ENCODE measurements at regions not wholly inside any gene's neighbourhood (a gene's known extent, or its start where the extent isn't known, plus 50 kb on each side); places are given as distances from the start of the nearest gene placed in this dataset.

DNA sequence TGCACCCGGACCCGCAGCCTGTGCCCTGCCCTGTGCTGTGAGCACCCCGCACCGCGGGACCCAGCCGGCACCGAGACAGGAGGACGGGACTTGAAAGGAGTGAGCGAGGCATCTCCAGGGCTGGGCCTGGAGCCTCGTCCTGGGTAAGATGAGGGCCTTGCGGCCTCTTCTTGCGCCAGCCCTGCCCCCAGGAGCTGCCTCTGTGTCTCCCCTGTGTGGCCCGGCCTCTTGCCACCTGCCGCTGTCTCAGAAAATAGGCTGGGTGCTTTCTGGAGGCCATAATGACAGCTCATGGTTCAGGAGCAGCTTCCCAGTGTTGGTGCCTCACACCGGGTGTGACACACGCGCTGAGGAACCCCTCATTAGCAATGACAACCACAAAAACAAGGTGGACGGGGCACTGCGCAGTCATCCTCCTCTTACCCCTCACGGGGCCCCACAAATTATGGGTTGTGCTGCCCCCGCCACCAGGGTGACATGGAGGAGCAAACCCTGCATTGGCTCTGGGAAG is 161.5 kb upstream of the C1orf174 start:
- no peak for DNase-seq (ENCODE audit: low read depth, low spot score)
- Histone ChIP-seq H3K27me3 (ENCODE audit: control insufficient read depth in 2 of 2, insufficient read depth in 2 of 2, low read length in 2 of 2) (no peaks in the 10 kb centered on the region), H2AFZ (ENCODE audit: low read depth, low read length) (no peak overlapping the region), H3K9me1 (replicated peaks; ENCODE audit: control insufficient read depth, extremely low read depth, insufficient read depth, low read length) (no peaks in the 10 kb centered on the region), H4K20me1 (replicated peaks; ENCODE audit: control insufficient read depth, extremely low read depth, insufficient read depth, low read length) (no peaks in the 10 kb centered on the region), H3K4me1 (ENCODE audit: control insufficient read depth, extremely low read depth, insufficient read depth, low read length) (no peaks in the 10 kb centered on the region), H3K9me3 (replicated peaks; ENCODE audit: control insufficient read depth, insufficient read depth, low read length) (peaks cover 2% of the 10 kb centered on the region), H3K79me2 (ENCODE audit: control insufficient read depth, insufficient read depth, low read length) (no peaks in the 10 kb centered on the region), H3K36me3 (ENCODE audit: control insufficient read depth in 2 of 2, extremely low read depth in 1 of 2, insufficient read depth in 2 of 2, low read length in 2 of 2) (no peaks in the 10 kb centered on the region), H3K27ac (ENCODE audit: insufficient read depth, low read depth, low read length) (no peak overlapping the region), H3K4me2 (ENCODE audit: insufficient read depth, low read length) (no peak overlapping the region), H3K9ac (replicated peaks; ENCODE audit: extremely low read depth, insufficient read depth, low read length) (no peak overlapping the region), H3K4me3 (replicated peaks in 1 of 3; ENCODE audit: insufficient read depth in 1 of 3, low read depth in 1 of 3, low read length in 3 of 3) (no peak overlapping the region)
- intact Hi-C loops (cut with micrococcal nuclease) = no loop called here
- TF ChIP-seq POLR2A (IDR thresholded peaks at IDR 0.05; ENCODE audit: low read depth, low read length) (no peak), MAX (IDR thresholded peaks at IDR 0.05; ENCODE audit: insufficient read depth, insufficient read length) (no peak), CTCF (IDR thresholded peaks at IDR 0.05; ENCODE audit: extremely low read depth in 1 of 2, insufficient read depth in 1 of 2, low read depth in 1 of 2, low read length in 2 of 2) (no peak), GATA2 (IDR thresholded peaks at IDR 0.05; ENCODE audit: insufficient read depth, insufficient read length, low read depth, low read length) (no peak)
- dilution Hi-C loops (cut with MboI; ENCODE audit: extremely low pct_ligation_motif_present, low sequenced_read_pairs) = no loop called here
- POLR2A ChIA-PET = no interaction called here
- FAIRE-seq = no peak
- no TSS peak for BruUV-seq (replicated peaks)
- CTCF ChIA-PET = no interaction called here

DNA sequence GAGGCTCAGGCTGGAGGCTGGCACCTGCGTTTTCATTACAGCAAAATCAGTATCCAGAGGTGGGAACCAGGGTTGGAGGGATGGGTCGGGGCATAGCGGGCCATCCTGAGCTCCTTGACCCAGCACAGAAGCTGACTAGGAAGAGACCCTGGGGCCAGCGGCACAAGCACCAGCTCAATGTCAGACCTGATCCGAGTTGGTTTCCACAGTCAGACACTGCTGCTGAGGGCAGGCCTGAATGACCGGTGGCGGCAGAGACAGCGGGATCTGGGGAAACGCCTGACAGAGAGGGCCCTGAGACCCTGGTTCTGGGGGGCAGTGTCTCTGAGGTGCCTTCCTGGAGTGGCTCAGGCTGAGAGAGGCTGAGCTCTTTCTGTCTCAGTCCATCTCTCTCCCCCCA is 162.0 kb upstream of the C1orf174 start:
- intact Hi-C loops (cut with micrococcal nuclease) (no loop called here), dilution Hi-C loops (cut with MboI; ENCODE audit: extremely low pct_ligation_motif_present, low sequenced_read_pairs) (no loop called here)
- POLR2A ChIA-PET = no interaction called here
- Histone ChIP-seq H3K27me3 (ENCODE audit: control insufficient read depth in 2 of 2, insufficient read depth in 2 of 2, low read length in 2 of 2) (no peaks in the 10 kb centered on the region), H3K9me1 (replicated peaks; ENCODE audit: control insufficient read depth, extremely low read depth, insufficient read depth, low read length) (no peaks in the 10 kb centered on the region), H3K4me2 (ENCODE audit: insufficient read depth, low read length) (no peak overlapping the region), H3K27ac (ENCODE audit: insufficient read depth, low read depth, low read length) (no peak overlapping the region), H3K4me3 (replicated peaks in 1 of 3; ENCODE audit: insufficient read depth in 1 of 3, low read depth in 1 of 3, low read length in 3 of 3) (no peak overlapping the region), H2AFZ (ENCODE audit: low read depth, low read length) (no peak overlapping the region), H3K9ac (replicated peaks; ENCODE audit: extremely low read depth, insufficient read depth, low read length) (no peak overlapping the region), H3K36me3 (ENCODE audit: control insufficient read depth in 2 of 2, extremely low read depth in 1 of 2, insufficient read depth in 2 of 2, low read length in 2 of 2) (no peaks in the 10 kb centered on the region), H3K4me1 (ENCODE audit: control insufficient read depth, extremely low read depth, insufficient read depth, low read length) (no peaks in the 10 kb centered on the region), H4K20me1 (replicated peaks; ENCODE audit: control insufficient read depth, extremely low read depth, insufficient read depth, low read length) (no peaks in the 10 kb centered on the region), H3K9me3 (replicated peaks; ENCODE audit: control insufficient read depth, insufficient read depth, low read length) (peaks cover 2% of the 10 kb centered on the region), H3K79me2 (ENCODE audit: control insufficient read depth, insufficient read depth, low read length) (no peaks in the 10 kb centered on the region)
- no peak for FAIRE-seq
- no TSS peak for BruUV-seq (replicated peaks)
- CTCF ChIA-PET = no interaction called here
- TF ChIP-seq GATA2 (IDR thresholded peaks at IDR 0.05; ENCODE audit: insufficient read depth, insufficient read length, low read depth, low read length) (no peak), MAX (IDR thresholded peaks at IDR 0.05; ENCODE audit: insufficient read depth, insufficient read length) (no peak), JUN (IDR thresholded peaks at IDR 0.05; ENCODE audit: borderline replicate concordance, insufficient read depth, insufficient read length, low read depth) (no peak), POLR2A (IDR thresholded peaks at IDR 0.05; ENCODE audit: low read depth, low read length) (no peak), CTCF (IDR thresholded peaks at IDR 0.05; ENCODE audit: extremely low read depth in 1 of 2, insufficient read depth in 1 of 2, low read depth in 1 of 2, low read length in 2 of 2) (no peak), EZH2 (IDR thresholded peaks at IDR 0.05; ENCODE audit: borderline replicate concordance, low read depth, low read length, severe bottlenecking) (no peak), MYC (IDR thresholded peaks at IDR 0.05; ENCODE audit: low read depth, low read length) (no peak), FOS (IDR thresholded peaks at IDR 0.05; ENCODE audit: borderline replicate concordance, insufficient read depth, low read length) (no peak), POLR2AphosphoS5 (IDR thresholded peaks at IDR 0.05; ENCODE audit: insufficient read depth, low read depth, low read length) (no peak)
- no peak for DNase-seq (ENCODE audit: low read depth, low spot score)
